AG09309 (cell line): ENCODE measurements at regions not wholly inside any gene's neighbourhood (a gene's known extent, or its start where the extent isn't known, plus 50 kb on each side); places are given as distances from the start of the nearest gene placed in this dataset.
"Not testable (repeated sequence)": the region's sequence is repeated elsewhere in the genome, so short reads cannot be mapped to it uniquely, and the experiment has no call there.

ENCODE experiments used
- DNase-seq: peaks from one replicate; pipeline ENCODE4 v3.0.0-alpha.2; 2010; ENCODE audit warnings: low read depth
- H3K4me3 ChIP-seq: 2 replicates; pipeline ENCODE4 v1.5.1; 2011; ENCODE audit warnings: mild to moderate bottlenecking, low read depth, low read length, moderate library complexity; ENCODE audit not compliant: control insufficient read depth
- TF ChIP-seq, protein P1 (sequence below): IDR thresholded peaks from 2 replicates; pipeline ENCODE4 v1.5.1; 2011; ENCODE audit warnings: mild to moderate bottlenecking, low read depth, low read length, inconsistent platforms; ENCODE audit not compliant: insufficient read depth, control insufficient read depth; ENCODE audit errors: missing control alignments

DNA sequence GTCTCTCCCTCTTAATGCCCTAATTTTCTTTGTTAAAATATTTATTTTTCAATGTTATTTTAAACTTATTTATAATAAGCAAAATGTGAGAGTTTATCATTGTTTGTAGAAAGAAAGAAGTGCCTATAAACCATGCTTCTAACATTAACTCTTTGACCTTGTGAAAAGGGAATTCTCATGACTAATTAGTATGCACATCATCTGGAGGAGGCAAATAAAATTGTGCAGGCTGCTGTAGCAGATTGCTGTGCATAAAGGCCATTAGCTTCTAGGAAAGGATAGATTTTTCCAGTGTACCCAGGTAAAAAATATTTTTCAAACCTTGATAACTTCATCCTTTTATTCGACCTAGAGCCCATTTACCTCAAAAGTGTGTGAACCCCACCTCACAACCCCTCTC lies 84.6 kb upstream of the GUCY1A1 start:
- DNase-seq: no peak
- no peak overlapping the region for H3K4me3 ChIP-seq
- TF ChIP-seq, protein P1, sequence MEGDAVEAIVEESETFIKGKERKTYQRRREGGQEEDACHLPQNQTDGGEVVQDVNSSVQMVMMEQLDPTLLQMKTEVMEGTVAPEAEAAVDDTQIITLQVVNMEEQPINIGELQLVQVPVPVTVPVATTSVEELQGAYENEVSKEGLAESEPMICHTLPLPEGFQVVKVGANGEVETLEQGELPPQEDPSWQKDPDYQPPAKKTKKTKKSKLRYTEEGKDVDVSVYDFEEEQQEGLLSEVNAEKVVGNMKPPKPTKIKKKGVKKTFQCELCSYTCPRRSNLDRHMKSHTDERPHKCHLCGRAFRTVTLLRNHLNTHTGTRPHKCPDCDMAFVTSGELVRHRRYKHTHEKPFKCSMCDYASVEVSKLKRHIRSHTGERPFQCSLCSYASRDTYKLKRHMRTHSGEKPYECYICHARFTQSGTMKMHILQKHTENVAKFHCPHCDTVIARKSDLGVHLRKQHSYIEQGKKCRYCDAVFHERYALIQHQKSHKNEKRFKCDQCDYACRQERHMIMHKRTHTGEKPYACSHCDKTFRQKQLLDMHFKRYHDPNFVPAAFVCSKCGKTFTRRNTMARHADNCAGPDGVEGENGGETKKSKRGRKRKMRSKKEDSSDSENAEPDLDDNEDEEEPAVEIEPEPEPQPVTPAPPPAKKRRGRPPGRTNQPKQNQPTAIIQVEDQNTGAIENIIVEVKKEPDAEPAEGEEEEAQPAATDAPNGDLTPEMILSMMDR: no peak

DNA sequence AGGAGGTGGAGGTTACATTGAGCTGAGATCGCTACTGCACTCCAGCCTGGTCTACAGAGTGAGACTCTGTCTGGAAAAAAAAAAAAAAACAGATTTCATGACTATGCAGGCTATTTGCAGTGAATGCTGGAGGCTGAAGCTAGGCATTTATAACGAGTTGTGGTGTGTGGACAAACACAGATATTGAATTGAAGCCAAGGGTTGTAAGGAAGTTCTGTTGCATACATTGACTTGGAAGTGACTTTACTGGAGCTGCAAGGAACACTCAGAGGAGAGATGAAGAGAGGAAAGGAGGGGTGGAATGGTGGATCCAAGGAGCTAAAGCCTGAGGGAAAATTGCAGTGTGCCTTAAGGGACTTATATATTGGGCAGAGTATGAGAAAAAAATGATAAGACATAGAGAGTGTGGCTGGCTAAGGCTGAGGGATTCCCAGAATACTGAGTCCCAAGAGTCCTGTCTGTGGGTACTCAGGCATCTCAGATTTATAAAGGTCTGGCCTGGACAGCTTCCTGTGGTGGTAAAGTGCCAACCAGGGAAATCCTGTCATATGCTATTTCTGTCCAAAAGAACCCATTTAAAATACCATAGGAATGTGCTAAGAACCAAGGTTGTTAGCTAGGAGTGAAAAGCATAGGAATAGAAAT lies 87.8 kb upstream of the GUCY1A1 start:
- no peak for DNase-seq

DNA sequence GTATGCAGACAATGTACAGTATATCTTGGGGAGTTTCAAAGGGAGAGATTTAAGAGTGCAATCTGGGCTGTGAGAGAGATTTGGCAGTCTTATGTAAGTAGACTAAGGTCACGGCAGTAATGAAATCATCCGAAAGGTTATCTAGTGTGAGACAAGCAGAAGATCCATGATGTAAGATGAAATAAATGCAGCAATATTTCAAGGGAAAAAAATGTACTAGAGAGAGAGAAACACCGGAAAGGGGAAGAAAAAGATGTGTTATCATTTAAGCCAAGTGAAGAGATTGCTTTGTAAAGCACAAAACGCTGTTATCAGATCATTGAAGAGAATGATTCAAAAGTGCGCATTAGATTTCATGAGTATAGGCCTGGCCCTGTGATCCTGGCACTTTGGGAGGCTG lies 88.4 kb upstream of the GUCY1A1 start:
- H3K4me3 ChIP-seq: no peak overlapping the region
- DNase-seq: no peak
- TF ChIP-seq, protein P1: no peak

More for the DNA sequence above, 87.8 kb upstream of the GUCY1A1 start:
- H3K4me3 ChIP-seq: no peak overlapping the region
- TF ChIP-seq, protein P1: no peak

DNA sequence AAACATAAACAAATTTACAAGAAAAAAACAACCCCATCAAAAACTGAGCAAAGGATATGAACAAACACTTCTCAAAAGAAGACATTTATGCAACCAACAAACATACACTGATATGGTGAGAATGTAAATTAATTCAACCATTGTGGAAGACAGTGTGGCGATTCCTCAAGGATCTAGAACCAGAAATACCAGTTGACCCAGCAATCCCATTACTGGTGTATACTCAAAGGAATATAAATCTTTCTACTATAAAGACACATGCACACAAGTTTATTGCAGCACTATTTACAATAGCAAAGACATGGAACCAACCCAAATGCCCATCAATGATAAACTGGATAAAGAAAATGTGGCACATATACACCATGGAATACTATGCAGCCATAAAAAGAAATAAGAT lies 92.3 kb upstream of the GUCY1A1 start:
- DNase-seq, H3K4me3 ChIP-seq: not testable (repeated sequence)

DNA sequence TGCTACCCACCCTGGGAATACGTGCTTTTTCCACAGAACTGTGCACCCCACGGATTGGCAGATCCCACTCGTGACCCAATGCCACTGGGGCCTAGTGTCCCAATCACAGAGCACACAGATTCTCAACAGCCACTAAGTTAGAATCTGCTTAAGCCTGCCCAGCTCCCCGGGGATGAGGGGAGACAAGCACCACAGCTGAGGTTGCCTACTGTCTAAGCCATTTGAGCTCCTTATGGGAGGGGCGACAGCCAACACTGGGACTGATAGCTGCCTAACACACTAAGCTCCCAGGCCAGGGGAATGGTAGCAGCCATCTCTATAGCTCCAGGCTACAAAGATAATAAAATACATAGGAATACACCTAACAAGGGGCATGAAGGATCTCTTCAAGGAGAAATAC lies 93.5 kb upstream of the GUCY1A1 start:
- no peak for DNase-seq
- no peak overlapping the region for H3K4me3 ChIP-seq
- TF ChIP-seq, protein P1: no peak

DNA sequence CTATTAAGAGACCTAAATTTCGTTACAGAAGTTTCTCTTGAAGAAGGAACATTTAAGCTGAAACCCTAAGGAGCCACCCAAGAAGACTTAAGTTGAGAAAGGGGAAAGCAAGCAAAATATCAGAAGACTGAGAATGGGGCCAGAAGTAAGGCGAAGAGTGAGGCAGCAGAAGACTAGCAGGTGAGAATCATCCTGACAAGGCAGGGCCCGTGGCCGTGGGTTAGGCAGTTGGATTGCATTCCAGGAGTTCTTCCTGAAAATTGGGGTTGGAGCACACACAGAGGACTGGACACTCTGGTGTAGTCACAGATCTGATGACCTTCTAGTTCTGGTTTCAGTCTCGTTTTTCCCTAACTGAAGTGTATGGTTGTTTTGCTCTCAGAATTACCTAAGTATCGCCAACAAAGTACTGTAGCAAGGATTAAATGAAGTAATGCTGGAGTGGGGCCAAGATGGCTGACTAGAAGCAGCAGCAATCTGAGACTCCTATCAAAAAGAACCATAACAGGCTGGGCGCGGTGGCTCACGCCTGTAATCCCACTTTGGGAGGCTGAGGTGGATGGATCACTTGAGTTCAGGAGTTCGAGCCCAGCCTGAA lies 94.4 kb upstream of the GUCY1A1 start:
- TF ChIP-seq, protein P1: no peak
- DNase-seq: no peak
- no peak overlapping the region for H3K4me3 ChIP-seq

DNA sequence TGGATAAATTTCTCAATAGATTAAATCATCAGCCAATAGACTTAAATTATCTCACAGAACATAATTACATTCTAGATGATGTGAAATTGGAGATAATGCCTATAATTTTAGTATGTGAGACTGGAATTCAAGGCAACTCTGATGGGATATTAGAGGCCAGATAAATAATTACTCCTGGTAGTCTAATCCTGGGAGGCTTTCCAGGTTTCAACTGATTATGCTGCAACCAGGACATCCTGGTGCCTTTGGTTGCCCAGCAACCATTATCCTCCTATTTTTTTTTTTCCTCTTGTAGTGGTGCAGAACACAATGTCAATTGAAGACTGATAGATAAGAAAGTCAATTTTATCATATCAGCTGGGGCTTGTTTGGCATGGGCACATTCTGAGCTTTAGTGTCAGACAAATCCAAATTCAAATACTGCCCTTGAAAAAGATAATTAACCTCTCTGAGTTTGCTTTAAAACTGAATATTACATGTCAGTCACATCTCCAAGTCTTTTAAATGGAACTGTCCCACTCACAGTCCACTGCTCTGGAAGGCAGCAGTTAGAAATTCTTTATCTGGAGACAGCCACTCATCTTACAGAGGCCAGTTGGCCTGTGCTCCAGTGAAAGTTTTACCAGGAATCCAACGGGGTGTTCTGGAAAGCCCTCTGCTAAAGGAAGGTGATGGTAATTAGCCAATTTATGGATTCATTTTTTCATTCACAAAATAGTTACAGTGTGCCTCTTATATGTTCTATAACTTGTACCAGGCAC lies 95.3 kb upstream of the GUCY1A1 start:
- TF ChIP-seq, protein P1: no peak
- no peak for DNase-seq
- no peak overlapping the region for H3K4me3 ChIP-seq
